NCI-H2107 (cell line): ENCODE measurements at regions not wholly inside any gene's neighbourhood (a gene's known extent, or its start where the extent isn't known, plus 50 kb on each side); places are given as distances from the start of the nearest gene placed in this dataset.
"Not testable (repeated sequence)": the region's sequence is repeated elsewhere in the genome, so short reads cannot be mapped to it uniquely, and the experiment has no call there.

Experiments used
- DNase-seq: peaks from one replicate; lab custom pipeline; 2025; lab: John Stamatoyannopoulos, UW

DNA sequence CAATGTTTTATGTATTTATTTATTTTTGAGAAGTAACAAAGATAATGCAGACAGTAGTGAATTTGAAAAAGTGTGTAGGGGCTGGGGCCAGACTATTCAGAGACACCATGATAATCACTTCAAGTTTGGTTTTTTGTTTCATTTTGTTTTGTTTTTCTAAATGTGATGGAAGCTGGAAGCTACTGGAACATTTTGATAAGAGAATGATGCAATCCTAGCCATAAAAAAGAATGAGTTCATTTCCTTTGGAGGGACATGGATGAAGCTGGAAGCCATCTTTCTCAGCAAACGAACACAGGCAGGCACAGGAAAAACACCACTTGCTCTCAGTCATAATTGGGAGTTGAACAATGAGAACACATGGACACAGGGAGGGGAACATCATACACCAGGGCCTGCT is 706.6 kb upstream of the EPHA5 start:
- no peak for DNase-seq

DNA sequence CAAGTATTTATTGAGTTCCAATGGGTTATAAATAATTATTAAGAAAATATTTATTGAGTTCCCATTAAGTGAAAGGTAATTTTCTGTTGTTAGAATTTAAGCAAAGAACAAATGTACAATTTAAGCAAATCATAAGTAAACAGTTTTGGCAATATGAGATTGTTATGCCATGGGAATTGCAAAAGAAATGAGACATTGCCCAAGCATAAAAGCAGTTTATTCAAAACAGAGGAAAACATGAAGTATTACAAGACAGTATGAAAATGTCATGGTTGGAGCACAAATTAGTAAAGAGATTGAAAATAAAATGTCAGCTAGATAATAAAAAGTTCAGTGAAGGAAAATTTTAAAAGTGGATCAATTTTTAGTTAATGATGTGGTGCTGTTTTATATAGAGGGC is 706.1 kb upstream of the EPHA5 start:
- DNase-seq: no peak

DNA sequence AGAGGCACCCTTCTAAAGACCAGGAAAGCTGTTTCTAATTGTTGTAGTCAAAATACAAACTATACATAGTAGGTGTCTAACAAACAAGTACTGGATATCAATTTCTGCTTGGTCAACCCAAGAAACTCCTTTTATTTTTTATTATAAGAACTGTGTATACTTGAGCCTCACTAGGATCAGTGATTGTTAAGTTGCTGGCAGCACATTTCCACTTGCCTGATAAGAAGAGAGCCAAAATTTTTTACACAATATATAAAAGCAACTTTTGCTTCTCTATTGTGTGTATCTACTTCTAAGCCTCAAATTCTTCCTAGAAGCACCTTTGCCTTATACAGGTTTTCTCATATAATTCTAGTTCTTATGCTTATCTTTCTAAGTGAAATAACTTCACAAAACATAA is 703.0 kb upstream of the EPHA5 start:
- no peak for DNase-seq

DNA sequence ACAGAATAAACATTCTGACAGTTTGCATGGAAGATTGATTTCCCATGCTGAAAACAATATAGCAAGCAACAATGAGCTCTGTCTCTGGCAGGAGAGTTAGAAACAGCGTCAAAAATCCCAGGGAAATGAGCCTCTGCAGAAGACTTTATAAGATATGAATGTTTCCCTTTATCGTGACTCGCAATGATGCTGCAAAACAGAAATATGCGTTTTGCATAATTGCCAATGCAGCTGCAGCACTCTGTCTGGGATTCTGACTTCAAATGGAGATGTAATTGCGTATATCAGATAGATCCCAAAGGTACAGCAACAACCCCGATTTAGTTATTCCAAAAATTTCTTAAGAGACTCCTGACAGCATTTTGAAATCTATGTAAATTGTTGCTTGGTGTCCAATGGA is 702.4 kb upstream of the EPHA5 start:
- no peak for DNase-seq

DNA sequence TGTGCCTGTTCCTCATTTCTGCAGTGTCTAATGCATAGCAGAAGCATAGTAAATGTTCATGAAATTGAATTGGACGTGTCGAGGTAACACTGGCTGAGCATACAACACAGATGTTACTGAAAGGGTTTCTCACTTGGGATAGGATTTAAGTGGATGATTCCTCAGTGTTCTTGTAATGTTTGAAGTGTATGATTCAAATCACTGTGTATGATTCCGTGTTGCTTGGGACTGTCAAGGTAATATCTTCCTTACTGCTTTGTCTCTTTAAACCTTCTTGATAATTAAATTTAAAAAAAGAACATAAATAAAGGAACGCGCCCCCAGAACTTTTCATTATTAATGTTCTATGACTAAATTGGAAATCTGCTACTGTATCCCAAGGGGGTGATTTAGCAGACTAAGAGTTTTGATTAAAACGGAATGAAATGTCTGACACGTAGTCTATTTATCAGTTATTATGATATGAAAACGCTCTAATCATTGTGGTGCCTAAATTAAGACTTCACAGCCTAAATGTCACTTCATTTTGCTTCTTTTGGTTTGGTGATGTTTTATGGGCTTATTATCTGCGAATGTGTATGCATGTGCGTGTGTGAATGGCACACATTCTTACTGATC is 696.9 kb upstream of the EPHA5 start:
- no peak for DNase-seq

DNA sequence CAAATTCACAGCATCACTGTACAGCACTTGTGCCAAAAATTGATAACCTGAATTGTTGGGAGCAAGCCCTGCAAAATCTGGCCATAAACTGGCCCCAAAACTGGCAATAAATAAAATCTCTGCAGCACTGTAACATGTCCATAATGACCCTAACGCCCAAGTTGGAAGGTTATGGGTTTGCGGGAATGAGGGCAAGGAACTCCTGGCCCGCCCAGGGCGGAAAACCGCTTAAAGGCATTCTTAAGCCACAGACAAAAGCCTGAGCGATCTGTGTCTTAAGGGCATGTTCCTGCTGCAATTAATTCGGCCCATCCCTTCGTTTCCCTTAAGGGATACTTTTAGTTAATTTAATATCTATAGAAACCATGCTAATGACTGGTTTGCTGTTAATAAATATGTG is 690.1 kb upstream of the EPHA5 start:
- not testable (repeated sequence) for DNase-seq

DNA sequence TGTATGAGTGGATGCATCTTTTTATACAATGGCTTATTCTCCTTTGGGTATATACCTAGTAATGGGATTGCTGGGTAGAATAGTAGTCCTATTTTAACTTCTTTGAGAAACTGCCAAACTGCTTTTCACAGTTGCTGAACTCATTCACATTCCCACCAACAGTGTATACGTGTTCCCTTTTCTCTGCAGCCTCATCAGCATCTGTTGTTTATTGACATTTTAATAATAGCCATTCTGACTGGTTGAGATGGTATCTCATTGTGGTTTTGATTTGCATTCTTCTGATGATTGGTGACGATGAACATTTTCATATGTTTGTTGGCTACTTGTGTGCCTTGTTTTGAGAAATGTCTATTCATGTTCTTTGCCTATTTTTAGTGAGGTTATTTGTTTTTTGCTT is 687.0 kb upstream of the EPHA5 start:
- DNase-seq: no peak

DNA sequence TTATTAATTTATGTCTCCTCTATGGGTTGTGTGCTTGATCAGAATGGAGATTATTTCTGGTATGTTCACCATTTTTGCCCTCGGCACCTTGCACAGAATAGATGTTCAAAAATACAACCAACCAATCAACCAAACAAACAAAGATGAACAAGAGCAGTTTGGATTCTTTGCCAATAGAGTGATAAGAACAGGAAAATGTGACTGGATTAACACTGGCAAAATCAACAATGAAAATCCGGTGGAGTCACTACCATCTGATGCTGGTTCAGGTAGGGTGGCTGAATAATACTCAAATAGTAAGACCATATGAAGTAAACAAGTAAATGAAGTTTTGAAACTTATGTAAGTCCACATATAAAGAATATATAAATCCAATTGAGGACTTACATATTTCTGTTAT is 685.0 kb upstream of the EPHA5 start:
- DNase-seq: no peak

DNA sequence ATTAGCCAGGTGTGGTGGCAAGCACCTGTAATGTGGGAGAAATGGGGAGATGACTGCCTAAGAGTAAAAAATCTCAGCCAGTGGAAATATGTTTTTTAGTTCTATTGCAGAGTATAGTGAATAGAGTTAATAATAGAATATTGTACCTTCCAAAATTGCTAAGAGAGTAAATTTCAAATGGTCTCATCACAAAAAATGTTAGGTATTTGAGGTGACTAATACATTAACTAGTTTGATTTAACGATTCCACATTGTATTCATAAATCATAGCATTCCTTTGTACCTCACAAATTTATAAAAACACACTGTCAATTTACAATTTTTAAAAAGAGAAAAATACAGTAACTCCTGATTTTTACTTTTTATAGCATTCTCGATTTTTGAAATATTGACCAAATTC is 681.5 kb upstream of the EPHA5 start:
- DNase-seq: no peak

DNA sequence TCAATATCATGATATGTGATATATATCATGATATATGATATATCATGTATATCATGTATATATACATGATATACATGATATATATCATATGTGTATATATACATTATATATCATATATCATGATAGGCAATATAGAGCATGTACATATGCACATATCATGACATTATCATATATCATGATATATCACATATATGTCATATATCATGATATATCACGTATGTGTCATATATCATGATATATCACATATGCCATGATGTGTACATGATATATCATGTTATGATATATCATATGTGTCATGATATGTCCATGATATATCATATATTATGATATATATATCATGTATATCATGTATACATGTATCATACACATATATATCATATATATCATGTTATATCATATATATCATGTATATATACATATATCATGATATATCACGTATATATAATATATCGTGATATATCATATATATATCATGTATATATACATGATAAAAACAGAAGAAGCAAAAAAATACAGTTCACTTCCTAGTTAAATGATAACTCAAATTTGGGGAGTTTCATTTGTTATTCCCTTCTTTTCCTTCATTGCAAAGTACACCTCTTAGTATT is 670.1 kb upstream of the EPHA5 start:
- DNase-seq: no peak

DNA sequence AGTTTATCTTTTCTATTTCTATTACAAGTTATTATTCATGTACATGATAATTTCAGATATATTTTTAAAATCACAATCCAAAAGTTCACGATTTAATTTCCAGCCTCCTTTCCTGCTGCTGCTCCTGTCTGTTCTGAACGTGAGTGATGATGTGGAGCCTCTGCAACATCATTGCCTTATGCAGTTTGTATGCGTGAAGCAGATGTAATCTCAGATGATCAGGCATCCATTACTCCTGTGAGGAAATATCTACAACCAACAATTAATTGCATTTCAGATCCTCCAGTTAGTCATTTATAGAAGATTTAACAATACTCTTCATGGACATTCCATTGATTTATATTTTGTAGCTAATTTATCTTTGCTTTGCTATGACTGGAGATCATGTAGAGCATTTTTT is 668.7 kb upstream of the EPHA5 start:
- no peak for DNase-seq

DNA sequence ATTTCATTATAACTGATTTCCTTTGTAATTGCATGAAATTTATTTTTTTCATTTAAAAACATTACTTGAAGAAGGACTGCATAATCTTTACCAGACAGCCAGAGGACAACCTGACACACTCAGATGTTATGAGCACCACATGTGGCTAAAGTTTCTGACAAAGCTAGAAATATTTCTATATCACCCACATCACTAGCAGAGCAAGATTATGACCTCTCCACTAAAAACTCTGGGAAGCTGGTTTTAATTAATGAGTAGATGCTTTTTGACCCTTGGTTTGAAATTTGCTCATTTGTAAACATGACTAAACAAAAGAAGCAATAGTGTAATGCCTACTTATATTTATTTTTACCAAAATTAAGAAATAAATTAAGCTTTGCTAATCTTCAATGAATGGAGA is 661.5 kb upstream of the EPHA5 start:
- DNase-seq: no peak

DNA sequence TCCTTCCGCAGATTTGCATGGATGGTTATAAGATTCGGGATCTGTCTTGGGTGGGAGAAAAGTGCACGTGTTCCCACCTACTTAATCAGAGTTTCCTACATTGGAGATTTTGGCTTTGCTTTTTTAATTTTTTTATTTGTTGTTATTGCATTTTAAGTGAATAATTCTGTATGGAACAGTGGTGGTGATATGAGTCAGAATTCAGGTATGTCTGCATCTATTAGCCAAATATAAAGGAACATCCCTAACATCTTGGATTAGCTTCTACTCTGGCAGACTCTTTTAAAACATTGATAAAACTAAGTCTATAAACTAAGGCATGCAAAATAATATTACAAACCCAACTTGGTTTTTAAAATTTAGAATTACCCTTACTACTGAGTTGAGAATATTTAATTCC is 659.8 kb upstream of the EPHA5 start:
- DNase-seq: no peak

DNA sequence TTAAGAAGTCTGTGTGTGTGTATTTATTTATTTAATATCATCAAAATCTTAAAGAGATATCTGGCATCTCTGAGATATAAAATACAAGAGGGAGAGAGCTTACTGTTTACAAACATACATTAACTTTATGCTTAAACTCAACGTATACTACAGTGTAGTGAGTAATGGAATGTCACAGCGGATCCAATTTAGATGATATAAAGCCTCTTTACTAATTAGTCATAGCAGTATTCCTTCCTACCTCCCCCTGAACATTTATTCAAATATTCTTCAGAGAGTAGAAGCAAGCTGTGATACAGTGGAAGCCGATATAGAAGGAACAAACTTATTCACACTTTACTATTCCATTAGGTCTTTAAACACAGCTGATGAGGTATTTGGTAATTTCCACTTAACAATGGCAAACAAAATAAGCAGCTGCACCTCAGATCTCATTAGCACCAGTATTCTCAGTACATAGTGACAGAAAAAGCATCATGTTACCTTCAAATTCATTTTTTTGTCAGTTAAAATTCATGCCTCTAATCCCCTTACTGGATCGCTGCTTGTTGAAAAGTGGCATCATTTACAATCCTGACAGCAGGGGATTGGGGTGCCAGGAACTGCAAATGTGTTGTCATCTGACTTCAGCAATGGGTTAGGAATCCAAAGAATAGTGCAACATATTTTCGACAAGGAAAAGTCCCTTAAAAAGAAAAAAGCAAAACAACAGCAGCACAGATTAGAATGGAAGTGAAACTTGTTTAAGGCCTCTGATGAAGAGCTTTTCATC is 658.7 kb upstream of the EPHA5 start:
- DNase-seq: no peak

DNA sequence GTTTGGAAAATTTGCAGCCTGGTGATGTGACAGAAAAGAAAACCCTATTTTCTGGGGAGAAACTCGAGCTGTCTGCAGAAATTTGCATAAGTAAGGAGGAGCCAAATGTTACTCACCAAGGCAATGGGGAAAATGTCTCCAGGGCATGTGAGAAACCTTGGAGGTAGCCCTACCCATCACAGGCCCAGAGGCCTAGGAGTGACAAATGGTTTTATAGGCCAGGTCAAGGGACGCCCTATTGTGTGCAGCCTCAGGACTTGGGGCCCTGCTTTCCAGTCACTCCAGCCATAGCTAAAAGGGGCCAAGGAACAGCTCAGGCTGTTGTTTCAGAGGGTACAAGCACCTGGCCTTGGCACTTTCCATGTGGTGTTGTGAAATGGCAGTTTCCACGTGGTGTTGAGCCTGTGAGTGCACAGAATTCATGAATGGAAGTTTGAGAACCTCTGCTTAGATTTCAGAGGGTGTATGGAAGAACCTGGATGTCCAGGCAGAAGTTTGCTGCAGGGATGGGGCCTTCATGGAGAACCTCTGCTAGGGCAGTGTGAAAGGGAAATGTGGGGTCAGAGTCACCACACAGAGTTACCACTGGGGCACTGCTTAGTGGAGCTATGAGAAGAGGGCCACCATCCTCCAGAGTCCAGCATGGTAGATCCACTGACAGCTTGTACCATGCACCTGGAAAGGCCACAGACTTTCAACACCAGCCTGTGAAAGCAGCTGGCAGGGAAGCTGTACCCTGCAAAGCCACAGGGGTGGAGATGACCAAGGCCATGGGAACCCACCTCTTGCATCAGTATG is 637.6 kb upstream of the EPHA5 start:
- no peak for DNase-seq

DNA sequence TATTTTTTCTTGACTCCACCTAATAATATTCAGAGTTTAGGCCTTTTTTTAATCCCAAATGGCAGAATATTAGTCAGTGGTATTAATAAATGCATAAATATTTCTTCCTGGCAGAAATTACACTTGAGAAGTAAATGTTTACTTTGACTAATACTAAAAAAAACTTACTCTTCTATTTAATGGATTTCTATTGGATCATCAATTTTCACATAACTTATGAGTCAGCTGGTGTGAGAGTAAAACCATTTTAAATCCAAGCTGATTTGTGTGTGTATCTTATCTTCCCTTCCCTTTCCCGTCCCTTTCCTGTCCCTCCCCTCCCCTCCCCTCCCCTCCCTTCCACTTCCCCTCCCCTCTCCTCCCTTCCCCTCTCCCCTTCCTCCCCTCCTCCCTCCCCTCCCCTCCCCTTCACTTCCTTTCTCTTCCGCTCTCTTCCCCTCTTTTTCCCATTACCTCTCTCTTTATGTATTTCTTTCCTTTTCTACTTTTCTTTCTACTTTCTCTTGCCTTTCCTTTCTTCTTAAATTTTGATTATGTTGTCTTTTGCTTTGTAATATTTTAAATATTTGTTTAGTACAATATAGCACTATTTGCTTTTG is 630.1 kb upstream of the EPHA5 start:
- DNase-seq: no peak

DNA sequence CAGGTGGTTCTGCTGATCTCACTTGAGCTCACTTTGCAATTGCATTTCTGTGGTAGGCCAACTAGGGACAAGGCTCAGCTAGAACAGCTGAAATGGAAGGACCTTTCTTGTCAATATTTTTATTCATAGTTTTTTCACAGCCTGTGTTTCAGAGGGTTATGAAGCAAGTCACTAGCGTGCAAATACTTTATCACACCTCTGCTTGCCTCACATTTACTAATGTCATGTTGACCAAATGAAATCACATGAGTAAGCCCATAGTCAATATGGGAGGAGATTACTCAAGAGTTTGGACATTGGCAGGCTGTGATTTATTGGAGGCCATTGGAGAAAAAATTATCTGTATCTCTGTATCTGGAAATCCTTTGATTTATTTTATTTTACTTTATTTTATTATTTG is 628.3 kb upstream of the EPHA5 start:
- no peak for DNase-seq

DNA sequence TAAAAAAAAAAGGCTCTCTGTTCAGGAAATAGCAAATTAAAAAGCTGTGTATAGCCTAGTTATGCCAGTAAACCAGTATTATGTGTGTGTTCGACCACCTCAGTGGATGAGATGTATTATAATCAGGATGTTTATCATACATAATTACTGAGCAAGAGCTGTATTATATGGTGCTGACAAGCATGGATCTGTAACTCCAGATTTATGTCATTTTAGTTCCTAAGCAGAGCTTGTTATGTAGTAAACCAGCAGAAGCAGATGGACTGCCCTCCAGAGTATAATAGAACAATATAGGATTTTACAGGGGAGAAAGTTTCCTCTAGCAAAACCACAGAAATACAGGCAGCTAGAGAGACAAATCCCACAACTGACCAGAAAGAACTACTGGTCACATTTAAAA is 627.4 kb upstream of the EPHA5 start:
- DNase-seq: no peak

DNA sequence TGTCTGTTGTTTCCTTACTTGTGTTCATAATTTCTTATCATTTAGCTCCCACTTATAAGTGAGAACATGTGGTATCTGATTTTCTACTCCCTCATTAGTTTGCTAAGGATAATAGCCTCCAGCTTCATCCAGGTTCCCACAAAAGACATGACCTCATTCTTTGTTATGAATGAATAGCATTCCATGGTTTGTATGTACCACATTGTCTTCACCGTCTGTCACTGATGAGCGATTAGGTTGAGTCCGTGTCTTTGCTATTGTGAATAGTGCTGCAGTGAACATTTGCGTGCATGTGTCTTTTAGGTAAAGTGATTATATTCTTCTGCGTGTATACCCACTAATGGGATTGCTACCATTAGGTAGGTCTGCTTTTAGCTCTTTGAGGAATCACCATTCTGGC is 624.3 kb upstream of the EPHA5 start:
- DNase-seq: no peak

DNA sequence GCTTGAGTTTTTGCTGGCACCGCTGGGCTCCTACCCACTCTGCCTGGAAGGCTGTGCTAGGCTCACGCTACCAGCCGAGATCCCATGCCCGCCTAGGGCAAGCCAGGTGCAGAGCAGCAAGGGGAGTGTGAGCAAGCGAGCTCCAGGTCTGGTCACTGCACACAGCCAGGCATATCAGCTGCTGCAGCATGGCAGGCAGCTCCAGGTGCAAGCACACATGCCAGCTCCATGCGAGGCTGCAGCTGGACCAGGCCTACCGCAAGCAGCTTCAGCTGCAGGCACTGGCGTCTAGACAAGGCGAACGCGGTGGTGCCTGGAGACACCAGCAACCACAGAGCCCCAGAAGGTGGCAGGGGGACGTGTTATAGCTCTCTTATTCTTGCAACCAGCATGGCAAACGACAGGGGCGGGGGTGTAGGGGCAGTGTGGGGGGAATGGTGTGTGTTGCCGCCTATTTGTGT is 614.7 kb upstream of the EPHA5 start:
- no peak for DNase-seq

DNA sequence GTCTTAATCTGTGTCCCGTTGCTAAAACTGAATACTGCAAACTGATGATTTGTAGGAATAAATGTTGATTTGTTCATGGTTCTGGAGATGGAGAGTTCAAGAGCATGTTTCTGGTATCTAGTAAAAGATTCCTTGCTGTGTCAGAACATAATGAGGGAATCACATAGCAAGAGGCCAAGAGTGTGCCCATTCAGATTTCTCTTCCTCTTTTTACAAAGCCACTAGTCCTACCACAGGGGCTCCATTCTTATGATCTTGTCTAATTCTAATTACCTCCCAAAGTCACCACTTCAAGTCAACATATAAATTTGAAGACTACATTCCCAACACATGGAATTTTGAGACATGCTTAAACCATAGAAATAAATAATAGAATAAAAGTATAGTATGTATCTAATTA is 608.8 kb upstream of the EPHA5 start:
- no peak for DNase-seq

DNA sequence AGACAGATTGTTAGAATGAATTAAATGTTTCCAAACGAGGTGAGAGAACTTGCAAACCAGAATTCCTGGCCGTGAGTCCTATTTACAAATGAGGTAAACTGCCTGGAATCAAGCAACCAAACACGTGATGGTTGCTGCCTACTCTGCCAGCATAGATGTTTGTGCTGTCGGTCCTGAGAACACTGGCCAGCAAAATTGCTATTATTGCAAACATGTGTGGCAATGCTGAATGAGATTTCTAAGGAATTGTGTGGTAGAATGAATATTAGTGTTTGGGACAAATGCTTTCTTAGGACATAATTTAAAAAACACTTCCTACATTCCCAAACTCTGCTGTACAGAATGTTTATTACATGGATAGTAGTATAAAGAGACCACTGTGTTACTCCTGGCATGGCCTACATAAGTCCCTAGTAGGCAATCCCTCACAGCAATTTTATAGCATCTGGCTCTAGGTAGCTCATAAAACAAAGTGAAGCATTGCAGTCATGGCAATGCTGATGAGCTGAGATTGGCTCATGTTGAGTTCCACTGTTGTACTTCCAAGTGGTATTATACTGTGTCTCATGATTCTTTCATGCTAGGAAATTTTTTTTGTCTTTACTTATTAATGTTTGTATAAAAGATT is 605.2 kb upstream of the EPHA5 start:
- no peak for DNase-seq
